ENCODE measurements at regions not wholly inside any gene's neighbourhood (a gene's known extent, or its start where the extent isn't known, plus 50 kb on each side); places are given as distances from the start of the nearest gene placed in this dataset.

DNA sequence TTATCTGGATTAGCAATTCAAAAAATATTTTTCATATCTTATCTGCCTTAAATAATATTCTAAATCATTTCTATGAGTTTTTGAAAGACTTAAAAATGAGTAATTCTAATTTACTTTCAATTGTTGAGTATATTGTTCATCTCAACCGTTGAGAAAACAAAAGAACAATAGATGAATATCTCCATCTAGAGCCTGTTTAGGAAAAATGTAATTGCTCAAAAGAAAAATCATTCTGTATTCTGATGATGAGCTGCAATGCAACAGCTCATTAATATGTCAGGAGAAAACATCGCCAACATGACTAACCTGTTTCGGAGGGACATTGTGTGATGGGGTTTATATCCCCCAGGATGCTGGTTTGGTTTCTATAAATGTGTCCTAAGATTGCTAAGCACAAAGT is 417.6 kb downstream of the SUCLG1 start:
- H3K4me3 ChIP-seq (ENCODE audit: low read depth in 2 of 2, low read length in 2 of 2) = no peak overlapping the region
- H3K27ac ChIP-seq (ENCODE audit: low read length) = no peak overlapping the region
- no peak for DNase-seq (ENCODE audit: low read depth, low spot score)
- no peaks in the 10 kb centered on the region for H3K4me1 ChIP-seq (ENCODE audit: control insufficient read depth, insufficient read depth, low read length)
- no peaks in the 10 kb centered on the region for H3K9me3 ChIP-seq (ENCODE audit: control insufficient read depth, insufficient read depth, low read depth, low read length)
- no peak for ATAC-seq
- in situ Hi-C loops (cut with HindIII; ENCODE audit: low pct_unique_long_range_greater_than_20kb, low sequenced_read_pairs) (no loop called here), intact Hi-C loops (cut with micrococcal nuclease; ENCODE audit: unreplicated experiment) (no loop called here)
- POLR2A ChIA-PET = no interaction called here
- no TSS peak for BruUV-seq (replicated peaks)
- no peaks in the 10 kb centered on the region for H3K27me3 ChIP-seq (ENCODE audit: control insufficient read depth, insufficient read depth, low read length)
- CTCF ChIA-PET = no interaction called here
- TF ChIP-seq, protein P1, sequence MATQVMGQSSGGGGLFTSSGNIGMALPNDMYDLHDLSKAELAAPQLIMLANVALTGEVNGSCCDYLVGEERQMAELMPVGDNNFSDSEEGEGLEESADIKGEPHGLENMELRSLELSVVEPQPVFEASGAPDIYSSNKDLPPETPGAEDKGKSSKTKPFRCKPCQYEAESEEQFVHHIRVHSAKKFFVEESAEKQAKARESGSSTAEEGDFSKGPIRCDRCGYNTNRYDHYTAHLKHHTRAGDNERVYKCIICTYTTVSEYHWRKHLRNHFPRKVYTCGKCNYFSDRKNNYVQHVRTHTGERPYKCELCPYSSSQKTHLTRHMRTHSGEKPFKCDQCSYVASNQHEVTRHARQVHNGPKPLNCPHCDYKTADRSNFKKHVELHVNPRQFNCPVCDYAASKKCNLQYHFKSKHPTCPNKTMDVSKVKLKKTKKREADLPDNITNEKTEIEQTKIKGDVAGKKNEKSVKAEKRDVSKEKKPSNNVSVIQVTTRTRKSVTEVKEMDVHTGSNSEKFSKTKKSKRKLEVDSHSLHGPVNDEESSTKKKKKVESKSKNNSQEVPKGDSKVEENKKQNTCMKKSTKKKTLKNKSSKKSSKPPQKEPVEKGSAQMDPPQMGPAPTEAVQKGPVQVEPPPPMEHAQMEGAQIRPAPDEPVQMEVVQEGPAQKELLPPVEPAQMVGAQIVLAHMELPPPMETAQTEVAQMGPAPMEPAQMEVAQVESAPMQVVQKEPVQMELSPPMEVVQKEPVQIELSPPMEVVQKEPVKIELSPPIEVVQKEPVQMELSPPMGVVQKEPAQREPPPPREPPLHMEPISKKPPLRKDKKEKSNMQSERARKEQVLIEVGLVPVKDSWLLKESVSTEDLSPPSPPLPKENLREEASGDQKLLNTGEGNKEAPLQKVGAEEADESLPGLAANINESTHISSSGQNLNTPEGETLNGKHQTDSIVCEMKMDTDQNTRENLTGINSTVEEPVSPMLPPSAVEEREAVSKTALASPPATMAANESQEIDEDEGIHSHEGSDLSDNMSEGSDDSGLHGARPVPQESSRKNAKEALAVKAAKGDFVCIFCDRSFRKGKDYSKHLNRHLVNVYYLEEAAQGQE (IDR thresholded peaks at IDR 0.05; ENCODE audit: insufficient read depth in 1 of 2, low read depth in 2 of 2, low read length in 1 of 2) = no peak
- no peak for TF ChIP-seq SIN3A (IDR thresholded peaks at IDR 0.05; ENCODE audit: borderline replicate concordance, insufficient read depth, low read depth, low read length)
- TF ChIP-seq TCF7L2 (IDR thresholded peaks at IDR 0.05; ENCODE audit: low read depth, low read length) = no peak
- TF ChIP-seq, protein P2, sequence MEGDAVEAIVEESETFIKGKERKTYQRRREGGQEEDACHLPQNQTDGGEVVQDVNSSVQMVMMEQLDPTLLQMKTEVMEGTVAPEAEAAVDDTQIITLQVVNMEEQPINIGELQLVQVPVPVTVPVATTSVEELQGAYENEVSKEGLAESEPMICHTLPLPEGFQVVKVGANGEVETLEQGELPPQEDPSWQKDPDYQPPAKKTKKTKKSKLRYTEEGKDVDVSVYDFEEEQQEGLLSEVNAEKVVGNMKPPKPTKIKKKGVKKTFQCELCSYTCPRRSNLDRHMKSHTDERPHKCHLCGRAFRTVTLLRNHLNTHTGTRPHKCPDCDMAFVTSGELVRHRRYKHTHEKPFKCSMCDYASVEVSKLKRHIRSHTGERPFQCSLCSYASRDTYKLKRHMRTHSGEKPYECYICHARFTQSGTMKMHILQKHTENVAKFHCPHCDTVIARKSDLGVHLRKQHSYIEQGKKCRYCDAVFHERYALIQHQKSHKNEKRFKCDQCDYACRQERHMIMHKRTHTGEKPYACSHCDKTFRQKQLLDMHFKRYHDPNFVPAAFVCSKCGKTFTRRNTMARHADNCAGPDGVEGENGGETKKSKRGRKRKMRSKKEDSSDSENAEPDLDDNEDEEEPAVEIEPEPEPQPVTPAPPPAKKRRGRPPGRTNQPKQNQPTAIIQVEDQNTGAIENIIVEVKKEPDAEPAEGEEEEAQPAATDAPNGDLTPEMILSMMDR (IDR thresholded peaks at IDR 0.05) = no peak
- TF ChIP-seq POLR2AphosphoS5 (IDR thresholded peaks at IDR 0.05; ENCODE audit: low read depth, low read length) = no peak
- H3K36me3 ChIP-seq (ENCODE audit: control insufficient read depth, insufficient read depth, low read length) = no peaks in the 10 kb centered on the region

DNA sequence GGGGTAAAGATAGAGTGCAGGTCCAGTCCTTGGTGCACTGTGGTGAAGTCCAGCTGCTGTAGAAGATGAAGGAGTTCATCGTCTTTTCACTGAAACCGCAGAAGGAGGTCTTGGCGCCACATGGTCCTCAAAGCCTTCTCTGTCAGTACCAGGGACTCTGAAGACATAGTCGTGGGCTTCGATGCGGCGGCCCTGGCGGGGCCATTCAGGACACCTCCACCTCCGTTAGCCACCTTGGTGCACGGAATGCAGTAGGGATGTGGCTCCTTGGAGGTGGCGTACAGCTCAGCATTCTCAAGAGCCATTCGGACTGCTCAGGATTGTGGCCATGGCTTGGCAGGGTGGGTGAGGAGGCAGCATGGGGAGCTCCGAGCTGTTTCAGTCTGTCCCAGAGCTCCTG is 418.8 kb downstream of the SUCLG1 start:
- POLR2A ChIA-PET = no interaction called here
- H3K27ac ChIP-seq (ENCODE audit: low read length) = no peak overlapping the region
- no peak overlapping the region for H3K4me3 ChIP-seq (ENCODE audit: low read depth in 2 of 2, low read length in 2 of 2)
- no TSS peak for BruUV-seq (replicated peaks)
- ATAC-seq = no peak
- no peaks in the 10 kb centered on the region for H3K4me1 ChIP-seq (ENCODE audit: control insufficient read depth, insufficient read depth, low read length)
- intact Hi-C loops (cut with micrococcal nuclease; ENCODE audit: unreplicated experiment) (no loop called here), in situ Hi-C loops (cut with HindIII; ENCODE audit: low pct_unique_long_range_greater_than_20kb, low sequenced_read_pairs) (no loop called here)
- H3K36me3 ChIP-seq (ENCODE audit: control insufficient read depth, insufficient read depth, low read length) = no peaks in the 10 kb centered on the region
- no peaks in the 10 kb centered on the region for H3K9me3 ChIP-seq (ENCODE audit: control insufficient read depth, insufficient read depth, low read depth, low read length)
- no peak for TF ChIP-seq SIN3A (IDR thresholded peaks at IDR 0.05; ENCODE audit: borderline replicate concordance, insufficient read depth, low read depth, low read length)
- no peak for TF ChIP-seq TCF7L2 (IDR thresholded peaks at IDR 0.05; ENCODE audit: low read depth, low read length)
- TF ChIP-seq POLR2AphosphoS5 (IDR thresholded peaks at IDR 0.05; ENCODE audit: low read depth, low read length) = no peak
- DNase-seq (ENCODE audit: low read depth, low spot score) = no peak
- no peaks in the 10 kb centered on the region for H3K27me3 ChIP-seq (ENCODE audit: control insufficient read depth, insufficient read depth, low read length)
- CTCF ChIA-PET = no interaction called here

DNA sequence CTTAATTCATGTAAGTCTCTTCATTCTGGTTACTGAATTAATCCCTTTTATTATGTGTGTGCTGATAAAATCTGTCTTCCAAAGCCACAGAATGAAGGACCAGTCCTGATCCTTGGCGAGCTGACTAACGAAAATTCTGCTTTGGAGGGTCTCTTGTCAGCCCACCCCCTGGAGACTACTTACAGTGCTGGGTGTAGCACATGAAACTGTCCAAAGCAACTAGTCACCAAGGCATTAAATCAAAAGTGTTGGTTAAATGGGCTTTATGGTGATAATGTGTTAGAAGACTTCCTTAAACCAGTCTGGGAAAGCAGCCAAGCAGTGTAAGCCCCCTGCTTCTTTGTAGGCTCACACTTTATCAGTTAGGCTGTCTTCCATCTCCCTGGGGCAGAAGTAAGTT is 420.2 kb downstream of the SUCLG1 start:
- in situ Hi-C loops (cut with HindIII; ENCODE audit: low pct_unique_long_range_greater_than_20kb, low sequenced_read_pairs) (no loop called here), intact Hi-C loops (cut with micrococcal nuclease; ENCODE audit: unreplicated experiment) (no loop called here)
- no peak for ATAC-seq
- POLR2A ChIA-PET = no interaction called here
- no TSS peak for BruUV-seq (replicated peaks)
- no peaks in the 10 kb centered on the region for H3K36me3 ChIP-seq (ENCODE audit: control insufficient read depth, insufficient read depth, low read length)
- H3K4me3 ChIP-seq (ENCODE audit: low read depth in 2 of 2, low read length in 2 of 2) = no peak overlapping the region
- no peak for DNase-seq (ENCODE audit: low read depth, low spot score)
- no peak overlapping the region for H3K27ac ChIP-seq (ENCODE audit: low read length)
- no peaks in the 10 kb centered on the region for H3K4me1 ChIP-seq (ENCODE audit: control insufficient read depth, insufficient read depth, low read length)
- H3K27me3 ChIP-seq (ENCODE audit: control insufficient read depth, insufficient read depth, low read length) = no peaks in the 10 kb centered on the region
- CTCF ChIA-PET = no interaction called here
- TF ChIP-seq, protein P2 (IDR thresholded peaks at IDR 0.05) = no peak
- TF ChIP-seq SIN3A (IDR thresholded peaks at IDR 0.05; ENCODE audit: borderline replicate concordance, insufficient read depth, low read depth, low read length) (no peak), POLR2AphosphoS5 (IDR thresholded peaks at IDR 0.05; ENCODE audit: low read depth, low read length) (no peak), TCF7L2 (IDR thresholded peaks at IDR 0.05; ENCODE audit: low read depth, low read length) (no peak)
- TF ChIP-seq, protein P1 (IDR thresholded peaks at IDR 0.05; ENCODE audit: insufficient read depth in 1 of 2, low read depth in 2 of 2, low read length in 1 of 2) = no peak
- no peaks in the 10 kb centered on the region for H3K9me3 ChIP-seq (ENCODE audit: control insufficient read depth, insufficient read depth, low read depth, low read length)

Data from Panc1 (cell line).